ENCODE measurements at regions not wholly inside any gene's neighbourhood (a gene's known extent, or its start where the extent isn't known, plus 50 kb on each side); places are given as distances from the start of the nearest gene placed in this dataset.

DNA sequence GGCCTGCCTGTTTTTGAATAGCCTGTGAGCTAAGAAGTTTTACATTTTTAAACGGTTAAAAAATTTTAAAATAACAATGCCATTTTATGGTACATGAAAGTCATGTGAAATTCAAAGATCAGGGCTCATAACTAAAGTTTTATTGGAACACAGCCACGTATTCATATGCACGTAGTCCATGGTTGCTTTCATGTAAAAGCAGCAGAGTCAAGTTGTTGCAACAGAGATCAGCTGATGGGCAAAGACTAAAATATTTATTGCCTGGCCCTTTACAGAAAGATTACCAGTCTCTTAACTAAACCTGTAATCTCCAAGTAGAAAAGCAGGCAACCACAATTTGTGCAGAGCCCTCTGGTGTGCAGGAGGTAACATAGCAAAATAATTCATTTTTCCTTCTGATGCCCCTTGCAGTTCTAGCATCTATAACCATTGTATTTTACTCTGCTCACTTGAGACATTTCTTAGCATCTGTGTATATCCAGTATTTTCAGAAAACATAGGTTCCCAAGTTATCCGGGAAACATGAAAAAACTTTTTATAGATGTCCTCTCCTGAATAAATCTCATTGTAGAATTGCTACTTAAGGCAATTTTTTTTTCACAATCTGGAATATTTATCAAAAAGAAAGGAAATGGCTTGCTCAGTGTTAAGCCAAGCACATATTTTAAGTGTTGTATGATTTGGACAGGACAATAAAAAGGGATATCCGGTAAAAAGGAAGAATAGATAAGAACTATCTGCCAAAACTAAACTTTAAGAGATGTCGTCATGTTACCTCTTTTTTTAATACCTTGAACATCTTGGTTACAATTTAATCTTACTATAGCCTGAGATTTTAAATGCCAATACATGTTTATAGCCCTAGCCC, 430.8 kb downstream of the PLPP3 start:
- Mint-ChIP-seq H3K4me1 (no peaks in the 10 kb centered on the region), H3K27me3 (ENCODE audit: low read depth) (no peaks in the 10 kb centered on the region), H3K27ac (no peak overlapping the region), H3K9me3 (no peaks in the 10 kb centered on the region), H3K4me3 (no peak overlapping the region), H3K36me3 (no peaks in the 10 kb centered on the region)
- ATAC-seq, result no peak
- no peak for DNase-seq (ENCODE audit: low spot score)
- POLR2A ChIA-PET, result no interaction called here
- CTCF ChIA-PET, result no interaction called here
- TF ChIP-seq ZNF423 (CRISPR knock-in tag; IDR thresholded peaks at IDR 0.05), result no peak
- TF ChIP-seq, protein P1, sequence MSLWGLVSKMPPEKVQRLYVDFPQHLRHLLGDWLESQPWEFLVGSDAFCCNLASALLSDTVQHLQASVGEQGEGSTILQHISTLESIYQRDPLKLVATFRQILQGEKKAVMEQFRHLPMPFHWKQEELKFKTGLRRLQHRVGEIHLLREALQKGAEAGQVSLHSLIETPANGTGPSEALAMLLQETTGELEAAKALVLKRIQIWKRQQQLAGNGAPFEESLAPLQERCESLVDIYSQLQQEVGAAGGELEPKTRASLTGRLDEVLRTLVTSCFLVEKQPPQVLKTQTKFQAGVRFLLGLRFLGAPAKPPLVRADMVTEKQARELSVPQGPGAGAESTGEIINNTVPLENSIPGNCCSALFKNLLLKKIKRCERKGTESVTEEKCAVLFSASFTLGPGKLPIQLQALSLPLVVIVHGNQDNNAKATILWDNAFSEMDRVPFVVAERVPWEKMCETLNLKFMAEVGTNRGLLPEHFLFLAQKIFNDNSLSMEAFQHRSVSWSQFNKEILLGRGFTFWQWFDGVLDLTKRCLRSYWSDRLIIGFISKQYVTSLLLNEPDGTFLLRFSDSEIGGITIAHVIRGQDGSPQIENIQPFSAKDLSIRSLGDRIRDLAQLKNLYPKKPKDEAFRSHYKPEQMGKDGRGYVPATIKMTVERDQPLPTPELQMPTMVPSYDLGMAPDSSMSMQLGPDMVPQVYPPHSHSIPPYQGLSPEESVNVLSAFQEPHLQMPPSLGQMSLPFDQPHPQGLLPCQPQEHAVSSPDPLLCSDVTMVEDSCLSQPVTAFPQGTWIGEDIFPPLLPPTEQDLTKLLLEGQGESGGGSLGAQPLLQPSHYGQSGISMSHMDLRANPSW (CRISPR knock-in tag; conservative IDR thresholded peaks at IDR 0.05; ENCODE audit: low read depth), result no peak
- TF ChIP-seq, protein P2, sequence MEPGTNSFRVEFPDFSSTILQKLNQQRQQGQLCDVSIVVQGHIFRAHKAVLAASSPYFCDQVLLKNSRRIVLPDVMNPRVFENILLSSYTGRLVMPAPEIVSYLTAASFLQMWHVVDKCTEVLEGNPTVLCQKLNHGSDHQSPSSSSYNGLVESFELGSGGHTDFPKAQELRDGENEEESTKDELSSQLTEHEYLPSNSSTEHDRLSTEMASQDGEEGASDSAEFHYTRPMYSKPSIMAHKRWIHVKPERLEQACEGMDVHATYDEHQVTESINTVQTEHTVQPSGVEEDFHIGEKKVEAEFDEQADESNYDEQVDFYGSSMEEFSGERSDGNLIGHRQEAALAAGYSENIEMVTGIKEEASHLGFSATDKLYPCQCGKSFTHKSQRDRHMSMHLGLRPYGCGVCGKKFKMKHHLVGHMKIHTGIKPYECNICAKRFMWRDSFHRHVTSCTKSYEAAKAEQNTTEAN (CRISPR knock-in tag; IDR thresholded peaks at IDR 0.05), result no peak
- TF ChIP-seq NR3C1 (CRISPR knock-in tag; conservative IDR thresholded peaks at IDR 0.05; ENCODE audit: low read depth), result no peak
- TF ChIP-seq SOX15 (CRISPR knock-in tag; IDR thresholded peaks at IDR 0.05), result no peak
- TF ChIP-seq, protein P3, sequence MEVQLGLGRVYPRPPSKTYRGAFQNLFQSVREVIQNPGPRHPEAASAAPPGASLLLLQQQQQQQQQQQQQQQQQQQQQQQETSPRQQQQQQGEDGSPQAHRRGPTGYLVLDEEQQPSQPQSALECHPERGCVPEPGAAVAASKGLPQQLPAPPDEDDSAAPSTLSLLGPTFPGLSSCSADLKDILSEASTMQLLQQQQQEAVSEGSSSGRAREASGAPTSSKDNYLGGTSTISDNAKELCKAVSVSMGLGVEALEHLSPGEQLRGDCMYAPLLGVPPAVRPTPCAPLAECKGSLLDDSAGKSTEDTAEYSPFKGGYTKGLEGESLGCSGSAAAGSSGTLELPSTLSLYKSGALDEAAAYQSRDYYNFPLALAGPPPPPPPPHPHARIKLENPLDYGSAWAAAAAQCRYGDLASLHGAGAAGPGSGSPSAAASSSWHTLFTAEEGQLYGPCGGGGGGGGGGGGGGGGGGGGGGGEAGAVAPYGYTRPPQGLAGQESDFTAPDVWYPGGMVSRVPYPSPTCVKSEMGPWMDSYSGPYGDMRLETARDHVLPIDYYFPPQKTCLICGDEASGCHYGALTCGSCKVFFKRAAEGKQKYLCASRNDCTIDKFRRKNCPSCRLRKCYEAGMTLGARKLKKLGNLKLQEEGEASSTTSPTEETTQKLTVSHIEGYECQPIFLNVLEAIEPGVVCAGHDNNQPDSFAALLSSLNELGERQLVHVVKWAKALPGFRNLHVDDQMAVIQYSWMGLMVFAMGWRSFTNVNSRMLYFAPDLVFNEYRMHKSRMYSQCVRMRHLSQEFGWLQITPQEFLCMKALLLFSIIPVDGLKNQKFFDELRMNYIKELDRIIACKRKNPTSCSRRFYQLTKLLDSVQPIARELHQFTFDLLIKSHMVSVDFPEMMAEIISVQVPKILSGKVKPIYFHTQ (CRISPR knock-in tag; IDR thresholded peaks at IDR 0.05), result no peak
- TF ChIP-seq FOXP1 (CRISPR knock-in tag; IDR thresholded peaks at IDR 0.05; ENCODE audit: borderline replicate concordance), result no peak
- no peak for TF ChIP-seq JAZF1 (CRISPR knock-in tag; IDR thresholded peaks at IDR 0.05)
- no peak for TF ChIP-seq NFE2L1 (CRISPR knock-in tag; IDR thresholded peaks at IDR 0.05)
- no peak for TF ChIP-seq EMX1 (CRISPR knock-in tag; IDR thresholded peaks at IDR 0.05)
- no peak for TF ChIP-seq GTF2I (CRISPR knock-in tag; conservative IDR thresholded peaks at IDR 0.05)
- TF ChIP-seq, protein P4, sequence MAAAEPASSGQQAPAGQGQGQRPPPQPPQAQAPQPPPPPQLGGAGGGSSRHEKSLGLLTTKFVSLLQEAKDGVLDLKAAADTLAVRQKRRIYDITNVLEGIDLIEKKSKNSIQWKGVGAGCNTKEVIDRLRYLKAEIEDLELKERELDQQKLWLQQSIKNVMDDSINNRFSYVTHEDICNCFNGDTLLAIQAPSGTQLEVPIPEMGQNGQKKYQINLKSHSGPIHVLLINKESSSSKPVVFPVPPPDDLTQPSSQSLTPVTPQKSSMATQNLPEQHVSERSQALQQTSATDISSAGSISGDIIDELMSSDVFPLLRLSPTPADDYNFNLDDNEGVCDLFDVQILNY (CRISPR knock-in tag; IDR thresholded peaks at IDR 0.05), result no peak
- TF ChIP-seq, protein P5, sequence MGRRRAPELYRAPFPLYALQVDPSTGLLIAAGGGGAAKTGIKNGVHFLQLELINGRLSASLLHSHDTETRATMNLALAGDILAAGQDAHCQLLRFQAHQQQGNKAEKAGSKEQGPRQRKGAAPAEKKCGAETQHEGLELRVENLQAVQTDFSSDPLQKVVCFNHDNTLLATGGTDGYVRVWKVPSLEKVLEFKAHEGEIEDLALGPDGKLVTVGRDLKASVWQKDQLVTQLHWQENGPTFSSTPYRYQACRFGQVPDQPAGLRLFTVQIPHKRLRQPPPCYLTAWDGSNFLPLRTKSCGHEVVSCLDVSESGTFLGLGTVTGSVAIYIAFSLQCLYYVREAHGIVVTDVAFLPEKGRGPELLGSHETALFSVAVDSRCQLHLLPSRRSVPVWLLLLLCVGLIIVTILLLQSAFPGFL (CRISPR knock-in tag; IDR thresholded peaks at IDR 0.05; ENCODE audit: borderline replicate concordance), result no peak
- TF ChIP-seq, protein P6, sequence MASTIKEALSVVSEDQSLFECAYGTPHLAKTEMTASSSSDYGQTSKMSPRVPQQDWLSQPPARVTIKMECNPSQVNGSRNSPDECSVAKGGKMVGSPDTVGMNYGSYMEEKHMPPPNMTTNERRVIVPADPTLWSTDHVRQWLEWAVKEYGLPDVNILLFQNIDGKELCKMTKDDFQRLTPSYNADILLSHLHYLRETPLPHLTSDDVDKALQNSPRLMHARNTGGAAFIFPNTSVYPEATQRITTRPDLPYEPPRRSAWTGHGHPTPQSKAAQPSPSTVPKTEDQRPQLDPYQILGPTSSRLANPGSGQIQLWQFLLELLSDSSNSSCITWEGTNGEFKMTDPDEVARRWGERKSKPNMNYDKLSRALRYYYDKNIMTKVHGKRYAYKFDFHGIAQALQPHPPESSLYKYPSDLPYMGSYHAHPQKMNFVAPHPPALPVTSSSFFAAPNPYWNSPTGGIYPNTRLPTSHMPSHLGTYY (CRISPR knock-in tag; IDR thresholded peaks at IDR 0.05), result no peak
- no peak for TF ChIP-seq RELA (CRISPR knock-in tag; IDR thresholded peaks at IDR 0.05; ENCODE audit: borderline replicate concordance)
- TF ChIP-seq NFATC4 (CRISPR knock-in tag; IDR thresholded peaks at IDR 0.05), result no peak
- TF ChIP-seq, protein P7, sequence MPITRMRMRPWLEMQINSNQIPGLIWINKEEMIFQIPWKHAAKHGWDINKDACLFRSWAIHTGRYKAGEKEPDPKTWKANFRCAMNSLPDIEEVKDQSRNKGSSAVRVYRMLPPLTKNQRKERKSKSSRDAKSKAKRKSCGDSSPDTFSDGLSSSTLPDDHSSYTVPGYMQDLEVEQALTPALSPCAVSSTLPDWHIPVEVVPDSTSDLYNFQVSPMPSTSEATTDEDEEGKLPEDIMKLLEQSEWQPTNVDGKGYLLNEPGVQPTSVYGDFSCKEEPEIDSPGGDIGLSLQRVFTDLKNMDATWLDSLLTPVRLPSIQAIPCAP (CRISPR knock-in tag; IDR thresholded peaks at IDR 0.05), result no peak
